ENCODE measurements at regions not wholly inside any gene's neighbourhood (a gene's known extent, or its start where the extent isn't known, plus 50 kb on each side); places are given as distances from the start of the nearest gene placed in this dataset.

DNA sequence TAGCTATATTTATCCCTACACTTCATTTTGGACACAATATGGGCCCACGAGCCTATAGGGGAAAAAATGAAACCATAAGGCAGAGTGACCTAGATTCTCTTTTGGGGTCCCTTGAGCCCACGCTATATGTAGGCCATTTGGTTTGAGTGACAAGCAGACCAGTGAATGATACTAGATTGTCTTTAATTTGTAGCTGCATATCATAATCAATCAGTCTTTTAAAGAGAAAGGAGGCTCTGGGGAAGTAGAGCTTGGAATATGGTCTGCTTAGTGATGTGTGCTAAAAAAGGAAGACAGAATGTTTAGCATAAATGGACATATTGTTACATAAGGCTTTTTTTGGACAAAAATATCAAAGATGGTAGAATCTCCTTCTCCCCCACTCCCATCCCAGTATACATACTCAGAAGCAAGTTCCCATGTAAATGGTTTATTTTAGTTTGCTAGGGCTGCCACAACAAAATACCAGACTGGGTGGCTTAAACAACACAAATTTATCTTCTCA is 140.8 kb downstream of the CAPZA3 start:
- no peak overlapping the region for H2BK20ac ChIP-seq (ENCODE audit: low read depth, low read length)
- CTCF ChIA-PET, result no interaction called here
- H3K27me3 ChIP-seq (ENCODE audit: control insufficient read depth, insufficient read depth, low read length), result peaks cover 1% of the 10 kb centered on the region; the same call in 1 of the 2 replicates
- H3K4me2 ChIP-seq (ENCODE audit: low read depth, low read length), result no peak overlapping the region
- no peak overlapping the region for H4K91ac ChIP-seq (ENCODE audit: insufficient read depth, low read depth, low read length)
- WGBS, 2 experiments (ENCODE audit: extremely low coverage in 2 of 2, insufficient read length in 1 of 2), result no CpG with 5 or more reads among the region's 2 CpGs
- H4K20me1 ChIP-seq (ENCODE audit: insufficient read depth, low read length), result no peaks in the 10 kb centered on the region
- H3K9ac ChIP-seq (ENCODE audit: low read depth, low read length), result no peak overlapping the region
- H3K9me3 ChIP-seq (ENCODE audit: control insufficient read depth, insufficient read depth, low read length), result 0 out of 2 replicates have a peak, but pooled peaks cover 1% of the 10 kb centered on the region
- dilution Hi-C loops (cut with HindIII; ENCODE audit: low sequenced_read_pairs, unreplicated experiment) (no loop called here), in situ Hi-C loops (cut with MboI; ENCODE audit: low sequenced_read_pairs) (no loop called here), intact Hi-C loops (cut with micrococcal nuclease) (no loop called here)
- no peaks in the 10 kb centered on the region for H3K9me1 ChIP-seq (ENCODE audit: insufficient read depth, low read length)
- H2AK9ac ChIP-seq (replicated peaks; ENCODE audit: low read depth, low read length, poor library complexity), result no peak overlapping the region
- no peak overlapping the region for H3K56ac ChIP-seq (ENCODE audit: extremely low read depth, insufficient read depth, low read length)
- H3K27ac ChIP-seq (ENCODE audit: insufficient read depth, low read length), result no peak overlapping the region
- no peak overlapping the region for H3K14ac ChIP-seq (replicated peaks; ENCODE audit: low read depth, low read length)
- H3K4me3 ChIP-seq (ENCODE audit: insufficient read depth, low read depth, low read length), result no peak overlapping the region
- no peak overlapping the region for H2BK5ac ChIP-seq (ENCODE audit: low read depth, low read length, poor library complexity, severe bottlenecking)
- H4K8ac ChIP-seq (ENCODE audit: low read depth in 2 of 2, low read length in 2 of 2), result no peak overlapping the region
- H3K36me3 ChIP-seq (ENCODE audit: control insufficient read depth, insufficient read depth, low read length), result no peaks in the 10 kb centered on the region
- H2BK120ac ChIP-seq (ENCODE audit: low read depth, low read length), result no peak overlapping the region
- no peak for TF ChIP-seq RAD21 (IDR thresholded peaks at IDR 0.05; ENCODE audit: low read length)
- H3K23ac ChIP-seq (ENCODE audit: low read depth, low read length), result no peak overlapping the region
- no peak overlapping the region for H3K4ac ChIP-seq (ENCODE audit: low read depth, low read length)
- H4K5ac ChIP-seq (ENCODE audit: low read depth, low read length), result no peak overlapping the region
- BruUV-seq (replicated peaks), result no TSS peak
- no peak overlapping the region for H2AK5ac ChIP-seq (ENCODE audit: low read depth, low read length)
- no peaks in the 10 kb centered on the region for H3K79me1 ChIP-seq (ENCODE audit: low read depth in 1 of 2, low read length in 2 of 2)
- H3K4me1 ChIP-seq (ENCODE audit: control insufficient read depth, insufficient read depth, low read length), result no peaks in the 10 kb centered on the region
- no peak for ATAC-seq (ENCODE audit: low read depth)
- no peak overlapping the region for H2AFZ ChIP-seq (replicated peaks; ENCODE audit: low read length, poor library complexity)
- H2BK15ac ChIP-seq (ENCODE audit: low read depth, low read length), result no peak overlapping the region
- no peak overlapping the region for H3K18ac ChIP-seq (ENCODE audit: low read depth, low read length)
- DNase-seq, result no peak
- POLR2A ChIA-PET (ENCODE audit: unreplicated experiment), result no interaction called here

Data from IMR-90 (cell line).